ENCODE measurements at regions not wholly inside any gene's neighbourhood (a gene's known extent, or its start where the extent isn't known, plus 50 kb on each side); places are given as distances from the start of the nearest gene placed in this dataset.
"Not testable (repeated sequence)": the region's sequence is repeated elsewhere in the genome, so short reads cannot be mapped to it uniquely, and the experiment has no call there.

GRCh38 chr18:6525604-6526003 lies 110.9 kb upstream of the L3MBTL4 start:
- no peak overlapping the region for H3K4me3 ChIP-seq (ENCODE audit: low read length in 2 of 2)
- no peak overlapping the region for H3K9ac ChIP-seq (ENCODE audit: low read length in 2 of 2)
- peaks cover 0 to 3% of the 10 kb centered on the region in 2 donors for H3K27me3 ChIP-seq (ENCODE audit: control insufficient read depth in 1 of 2, insufficient read depth in 2 of 2, low read length in 2 of 2)
- no peak overlapping the region for H3K27ac ChIP-seq (ENCODE audit: low read length)
- no peaks in the 10 kb centered on the region for H3K36me3 ChIP-seq (ENCODE audit: control insufficient read depth in 2 of 2, insufficient read depth in 2 of 2, low read length in 2 of 2)
- H3K9me3 ChIP-seq (ENCODE audit: control insufficient read depth in 2 of 2, low read length in 2 of 2): peaks cover 0 to 13% of the 10 kb centered on the region in 2 donors
- no peaks in the 10 kb centered on the region for H3K4me1 ChIP-seq (ENCODE audit: control insufficient read depth, insufficient read depth, low read length)

- Histone ChIP-seq H3K4me3 (ENCODE audit: low read length in 2 of 2) (no peak overlapping the region), H3K27ac (ENCODE audit: low read length) (no peak overlapping the region), H3K9ac (ENCODE audit: low read length in 2 of 2) (no peak overlapping the region), H3K36me3 (ENCODE audit: control insufficient read depth in 2 of 2, insufficient read depth in 2 of 2, low read length in 2 of 2) (no peaks in the 10 kb centered on the region), H3K4me1 (ENCODE audit: control insufficient read depth, insufficient read depth, low read length) (no peaks in the 10 kb centered on the region), H3K9me3 (ENCODE audit: control insufficient read depth in 2 of 2, low read length in 2 of 2) (no peaks in the 10 kb centered on the region), H3K27me3 (ENCODE audit: control insufficient read depth in 1 of 2, insufficient read depth in 2 of 2, low read length in 2 of 2) (no peaks in the 10 kb centered on the region)
Measured at GRCh38 chr18:6537475-6537874, 122.8 kb upstream of the L3MBTL4 start.

GRCh38 chr18:6541131-6541679 lies 126.5 kb upstream of the L3MBTL4 start:
- H3K27ac ChIP-seq (ENCODE audit: low read length); H3K9me3 ChIP-seq (ENCODE audit: control insufficient read depth in 2 of 2, low read length in 2 of 2); H3K36me3 ChIP-seq (ENCODE audit: control insufficient read depth in 2 of 2, insufficient read depth in 2 of 2, low read length in 2 of 2); H3K9ac ChIP-seq (ENCODE audit: low read length in 2 of 2); H3K4me3 ChIP-seq (ENCODE audit: low read length in 2 of 2); H3K4me1 ChIP-seq (ENCODE audit: control insufficient read depth, insufficient read depth, low read length); H3K27me3 ChIP-seq (ENCODE audit: control insufficient read depth in 1 of 2, insufficient read depth in 2 of 2, low read length in 2 of 2): not testable (repeated sequence)

- no peaks in the 10 kb centered on the region for H3K9me3 ChIP-seq (ENCODE audit: control insufficient read depth in 2 of 2, low read length in 2 of 2)
- no peak overlapping the region for H3K4me3 ChIP-seq (ENCODE audit: low read length in 2 of 2)
- H3K27me3 ChIP-seq (ENCODE audit: control insufficient read depth in 1 of 2, insufficient read depth in 2 of 2, low read length in 2 of 2): no peaks in the 10 kb centered on the region
- no peak overlapping the region for H3K27ac ChIP-seq (ENCODE audit: low read length)
- no peaks in the 10 kb centered on the region for H3K36me3 ChIP-seq (ENCODE audit: control insufficient read depth in 2 of 2, insufficient read depth in 2 of 2, low read length in 2 of 2)
- no peak overlapping the region for H3K9ac ChIP-seq (ENCODE audit: low read length in 2 of 2)
- no peaks in the 10 kb centered on the region for H3K4me1 ChIP-seq (ENCODE audit: control insufficient read depth, insufficient read depth, low read length)
Measured at GRCh38 chr18:6542296-6542695, 127.6 kb upstream of the L3MBTL4 start.

GRCh38 chr18:6543330-6543908 lies 128.7 kb upstream of the L3MBTL4 start:
- Histone ChIP-seq H3K4me1 (ENCODE audit: control insufficient read depth, insufficient read depth, low read length) (no peaks in the 10 kb centered on the region), H3K9ac (ENCODE audit: low read length in 2 of 2) (no peak overlapping the region), H3K9me3 (ENCODE audit: control insufficient read depth in 2 of 2, low read length in 2 of 2) (no peaks in the 10 kb centered on the region), H3K4me3 (ENCODE audit: low read length in 2 of 2) (no peak overlapping the region), H3K36me3 (ENCODE audit: control insufficient read depth in 2 of 2, insufficient read depth in 2 of 2, low read length in 2 of 2) (no peaks in the 10 kb centered on the region), H3K27me3 (ENCODE audit: control insufficient read depth in 1 of 2, insufficient read depth in 2 of 2, low read length in 2 of 2) (no peaks in the 10 kb centered on the region), H3K27ac (ENCODE audit: low read length) (no peak overlapping the region)

GRCh38 chr18:6546229-6546628 lies 131.5 kb upstream of the L3MBTL4 start:
- no peak overlapping the region for H3K9ac ChIP-seq (ENCODE audit: low read length in 2 of 2)
- H3K36me3 ChIP-seq (ENCODE audit: control insufficient read depth in 2 of 2, insufficient read depth in 2 of 2, low read length in 2 of 2): no peaks in the 10 kb centered on the region

GRCh38 chr18:6547476-6547875 lies 132.8 kb upstream of the L3MBTL4 start:
- Histone ChIP-seq H3K27me3 (ENCODE audit: control insufficient read depth in 1 of 2, insufficient read depth in 2 of 2, low read length in 2 of 2) (no peaks in the 10 kb centered on the region), H3K4me3 (ENCODE audit: low read length in 2 of 2) (no peak overlapping the region), H3K27ac (ENCODE audit: low read length) (no peak overlapping the region), H3K4me1 (ENCODE audit: control insufficient read depth, insufficient read depth, low read length) (no peaks in the 10 kb centered on the region), H3K9me3 (ENCODE audit: control insufficient read depth in 2 of 2, low read length in 2 of 2) (no peaks in the 10 kb centered on the region), H3K9ac (ENCODE audit: low read length in 2 of 2) (no peak overlapping the region), H3K36me3 (ENCODE audit: control insufficient read depth in 2 of 2, insufficient read depth in 2 of 2, low read length in 2 of 2) (no peaks in the 10 kb centered on the region)

More at GRCh38 chr18:6546229-6546628, 131.5 kb upstream of the L3MBTL4 start:
- no peaks in the 10 kb centered on the region for H3K27me3 ChIP-seq (ENCODE audit: control insufficient read depth in 1 of 2, insufficient read depth in 2 of 2, low read length in 2 of 2)
- H3K9me3 ChIP-seq (ENCODE audit: control insufficient read depth in 2 of 2, low read length in 2 of 2): no peaks in the 10 kb centered on the region
- H3K27ac ChIP-seq (ENCODE audit: low read length): no peak overlapping the region
- H3K4me3 ChIP-seq (ENCODE audit: low read length in 2 of 2): peak overlapping the region in 1 of 2 donors; percentile 10
- no peaks in the 10 kb centered on the region for H3K4me1 ChIP-seq (ENCODE audit: control insufficient read depth, insufficient read depth, low read length)

- H3K9me3 ChIP-seq (ENCODE audit: control insufficient read depth in 2 of 2, low read length in 2 of 2): no peaks in the 10 kb centered on the region
- no peak overlapping the region for H3K4me3 ChIP-seq (ENCODE audit: low read length in 2 of 2)
- no peaks in the 10 kb centered on the region for H3K4me1 ChIP-seq (ENCODE audit: control insufficient read depth, insufficient read depth, low read length)
- no peaks in the 10 kb centered on the region for H3K27me3 ChIP-seq (ENCODE audit: control insufficient read depth in 1 of 2, insufficient read depth in 2 of 2, low read length in 2 of 2)
- no peak overlapping the region for H3K9ac ChIP-seq (ENCODE audit: low read length in 2 of 2)
- H3K27ac ChIP-seq (ENCODE audit: low read length): no peak overlapping the region
- H3K36me3 ChIP-seq (ENCODE audit: control insufficient read depth in 2 of 2, insufficient read depth in 2 of 2, low read length in 2 of 2): no peaks in the 10 kb centered on the region
Measured at GRCh38 chr18:6553234-6553900, 138.7 kb upstream of the L3MBTL4 start.

GRCh38 chr18:6557057-6557769 lies 142.5 kb upstream of the L3MBTL4 start:
- Histone ChIP-seq H3K36me3 (ENCODE audit: control insufficient read depth in 2 of 2, insufficient read depth in 2 of 2, low read length in 2 of 2) (no peaks in the 10 kb centered on the region), H3K4me1 (ENCODE audit: control insufficient read depth, insufficient read depth, low read length) (no peaks in the 10 kb centered on the region), H3K4me3 (ENCODE audit: low read length in 2 of 2) (no peak overlapping the region), H3K9ac (ENCODE audit: low read length in 2 of 2) (no peak overlapping the region), H3K27me3 (ENCODE audit: control insufficient read depth in 1 of 2, insufficient read depth in 2 of 2, low read length in 2 of 2) (no peaks in the 10 kb centered on the region), H3K27ac (ENCODE audit: low read length) (no peak overlapping the region), H3K9me3 (ENCODE audit: control insufficient read depth in 2 of 2, low read length in 2 of 2) (no peaks in the 10 kb centered on the region)

- H3K4me1 ChIP-seq (ENCODE audit: control insufficient read depth, insufficient read depth, low read length): no peaks in the 10 kb centered on the region
- H3K36me3 ChIP-seq (ENCODE audit: control insufficient read depth in 2 of 2, insufficient read depth in 2 of 2, low read length in 2 of 2): no peaks in the 10 kb centered on the region
- no peaks in the 10 kb centered on the region for H3K27me3 ChIP-seq (ENCODE audit: control insufficient read depth in 1 of 2, insufficient read depth in 2 of 2, low read length in 2 of 2)
- no peak overlapping the region for H3K27ac ChIP-seq (ENCODE audit: low read length)
- no peak overlapping the region for H3K4me3 ChIP-seq (ENCODE audit: low read length in 2 of 2)
- no peak overlapping the region for H3K9ac ChIP-seq (ENCODE audit: low read length in 2 of 2)
- H3K9me3 ChIP-seq (ENCODE audit: control insufficient read depth in 2 of 2, low read length in 2 of 2): no peaks in the 10 kb centered on the region
Measured at GRCh38 chr18:6557770-6558248, 143.1 kb upstream of the L3MBTL4 start.

Measured in stomach smooth muscle (tissue), 2 donors.